ENCODE measurements at regions not wholly inside any gene's neighbourhood (a gene's known extent, or its start where the extent isn't known, plus 50 kb on each side); places are given as distances from the start of the nearest gene placed in this dataset.

DNA sequence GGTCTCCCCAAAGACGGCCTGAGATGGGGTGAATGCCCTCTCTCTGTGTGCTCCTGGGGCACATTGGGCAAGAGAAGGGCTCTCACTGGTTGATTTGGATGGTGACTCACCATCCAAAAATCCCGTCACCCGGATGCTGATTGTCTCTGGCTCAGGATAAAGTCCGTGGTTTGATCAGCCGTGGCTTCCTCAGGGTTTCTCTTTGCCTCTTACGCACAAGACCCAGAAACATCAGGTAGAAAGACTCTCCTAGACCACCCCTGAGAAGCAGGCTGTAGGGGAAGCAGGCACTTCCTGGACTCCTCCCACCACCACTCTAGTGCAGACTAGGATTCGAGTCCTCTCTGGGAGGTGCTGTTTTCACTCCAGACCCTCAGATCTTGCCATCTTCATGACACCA, 176.1 kb upstream of the NCAM1 start:
- DNase-seq (ENCODE audit: low read depth in 2 of 2), result peak; percentile 41 to 42

DNA sequence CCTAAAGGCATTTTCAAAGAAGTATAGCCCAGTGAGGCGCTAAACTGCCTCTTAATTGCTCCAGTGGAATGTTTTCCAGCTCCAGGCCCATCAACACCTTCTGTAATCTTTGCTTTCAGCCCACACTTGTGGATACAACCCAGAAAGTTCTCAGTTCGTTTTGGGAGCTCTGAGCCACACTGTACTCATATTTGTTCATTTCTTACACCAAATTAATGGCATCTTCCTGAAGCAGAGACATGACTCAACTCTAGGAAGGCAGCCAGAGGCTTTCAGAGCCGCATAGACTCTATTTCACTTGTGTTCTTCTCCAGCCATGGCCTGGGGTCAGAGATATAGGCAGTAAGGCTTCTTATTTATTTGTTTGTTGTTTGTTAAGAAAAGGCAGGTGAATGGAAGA, 175.5 kb upstream of the NCAM1 start:
- peak; percentile 54 to 59 for DNase-seq (ENCODE audit: low read depth in 2 of 2)

DNA sequence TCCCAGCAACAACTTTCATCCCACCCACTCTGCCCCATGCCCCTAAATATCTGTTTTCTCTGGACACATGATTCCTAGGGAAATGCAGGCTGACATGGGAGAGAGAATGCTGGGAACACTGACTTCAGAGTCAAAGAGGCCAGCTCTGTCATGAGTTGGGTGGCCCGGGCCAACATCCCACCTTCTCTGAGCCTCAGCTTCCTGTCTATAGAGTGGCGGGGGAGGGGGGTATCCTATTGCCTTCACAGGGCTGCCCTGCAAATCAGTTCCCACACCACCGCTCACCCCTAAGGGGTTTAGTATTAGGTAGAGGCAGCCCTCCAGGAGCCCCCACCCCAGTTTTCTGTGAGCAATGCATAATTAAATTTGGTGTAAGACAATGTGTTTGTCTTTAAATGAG, 175.0 kb upstream of the NCAM1 start:
- no peak for DNase-seq (ENCODE audit: low read depth in 2 of 2)

DNA sequence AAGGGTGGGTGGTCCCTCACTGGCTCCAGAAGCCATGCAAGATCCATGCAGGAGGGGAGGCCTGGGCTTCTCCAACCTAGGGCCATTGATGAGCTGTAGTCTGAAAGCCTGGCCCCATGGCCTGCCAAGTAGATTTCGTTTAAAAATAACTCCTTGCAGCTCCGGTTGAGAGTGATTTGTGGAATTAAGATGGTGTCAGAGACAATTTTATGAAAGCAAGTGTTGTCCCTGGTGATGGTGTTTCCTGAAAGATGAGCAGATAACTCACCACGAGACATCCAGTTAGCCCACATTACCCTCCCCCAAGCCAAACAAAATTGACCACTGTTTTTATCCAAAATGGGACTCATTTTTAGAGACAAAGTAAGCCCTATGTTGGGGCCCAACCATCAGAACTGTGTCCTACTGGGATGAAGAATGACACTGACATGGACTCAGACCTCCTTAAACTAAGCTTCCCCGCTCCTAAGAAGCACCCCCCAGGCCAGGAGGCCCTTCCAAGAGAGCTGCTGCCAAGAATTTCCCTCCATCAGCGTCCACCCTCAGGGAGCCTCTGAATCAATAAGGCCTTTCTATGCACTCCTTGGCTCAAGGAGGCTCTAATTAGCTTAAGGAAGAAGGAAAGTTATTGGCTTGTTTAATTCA, 174.2 kb upstream of the NCAM1 start:
- no peak for DNase-seq (ENCODE audit: low read depth in 2 of 2)

DNA sequence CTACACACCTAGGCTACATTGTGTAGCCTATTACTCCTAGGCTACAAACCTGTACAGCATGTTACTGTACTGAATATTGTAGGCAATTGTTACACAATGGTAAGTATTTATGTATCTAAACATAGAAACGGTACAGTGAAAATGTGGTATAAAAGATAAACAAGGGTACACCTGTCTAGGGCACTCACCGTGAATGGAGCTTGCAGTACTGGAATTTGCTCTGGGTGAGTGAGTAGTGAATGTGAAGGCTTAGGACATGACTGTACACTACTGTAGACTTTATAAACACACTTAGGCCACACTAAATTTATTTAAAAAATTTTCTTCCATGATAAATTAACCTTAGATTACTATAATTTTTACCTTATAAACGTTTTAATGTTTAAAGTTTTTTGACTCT, 171.7 kb upstream of the NCAM1 start:
- no peak for DNase-seq (ENCODE audit: low read depth in 2 of 2)

DNA sequence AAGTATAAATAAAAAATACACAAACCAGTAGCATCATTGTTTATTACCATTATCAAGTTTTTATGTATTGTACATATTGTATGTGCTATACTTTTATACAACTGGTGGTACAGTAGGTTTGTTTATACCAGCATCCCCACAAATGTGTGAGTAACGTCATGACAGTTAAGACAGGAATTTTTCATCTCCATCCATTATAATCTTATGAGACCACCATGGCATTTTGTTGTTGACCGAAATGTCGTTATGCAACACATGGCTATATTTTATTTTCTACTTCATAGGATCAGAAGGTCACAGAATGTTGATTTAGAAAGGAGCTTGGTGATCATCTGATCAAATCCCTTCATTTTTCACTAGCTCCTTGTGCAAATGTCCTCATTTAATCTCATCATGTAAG, 170.9 kb upstream of the NCAM1 start:
- no peak for DNase-seq (ENCODE audit: low read depth in 2 of 2)

DNA sequence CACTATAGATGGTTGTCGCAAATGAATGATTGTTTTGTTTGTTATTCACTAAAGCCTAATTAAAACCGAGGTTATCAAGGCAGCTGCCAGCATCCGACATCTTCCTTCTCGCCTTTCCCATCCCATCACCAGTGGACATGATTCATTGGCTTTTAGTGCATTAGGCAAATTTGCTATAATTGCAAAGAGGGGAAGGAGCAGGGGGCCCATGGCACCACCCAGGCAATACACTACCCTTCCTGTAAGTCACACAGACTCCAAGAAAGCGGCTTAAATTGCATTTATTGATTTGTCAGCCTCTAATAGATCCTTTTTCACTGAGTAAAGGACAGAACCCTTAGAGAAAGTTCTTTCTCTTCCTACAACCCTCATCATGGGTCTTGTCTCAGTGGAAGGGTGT, 169.2 kb upstream of the NCAM1 start:
- no peak for DNase-seq (ENCODE audit: low read depth in 2 of 2)

DNA sequence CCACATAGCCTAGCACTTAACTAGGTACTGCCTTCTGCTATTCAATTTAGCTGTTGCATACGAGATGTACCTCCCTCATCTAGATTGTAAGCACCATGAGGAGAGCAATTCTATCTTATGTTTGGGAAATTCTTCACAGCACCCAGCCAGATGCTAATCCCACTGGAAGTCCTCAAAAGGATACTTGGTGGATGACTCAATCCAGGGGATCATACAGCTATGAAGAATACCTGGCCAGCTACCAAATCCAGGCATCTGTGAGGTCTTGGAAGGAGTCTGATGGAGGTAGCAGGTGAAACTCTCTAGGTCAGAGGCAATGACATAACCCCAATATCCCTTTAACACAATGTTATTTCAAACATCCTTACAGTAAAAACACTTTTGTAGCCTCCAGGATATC, 167.8 kb upstream of the NCAM1 start:
- no peak for DNase-seq (ENCODE audit: low read depth in 2 of 2)

DNA sequence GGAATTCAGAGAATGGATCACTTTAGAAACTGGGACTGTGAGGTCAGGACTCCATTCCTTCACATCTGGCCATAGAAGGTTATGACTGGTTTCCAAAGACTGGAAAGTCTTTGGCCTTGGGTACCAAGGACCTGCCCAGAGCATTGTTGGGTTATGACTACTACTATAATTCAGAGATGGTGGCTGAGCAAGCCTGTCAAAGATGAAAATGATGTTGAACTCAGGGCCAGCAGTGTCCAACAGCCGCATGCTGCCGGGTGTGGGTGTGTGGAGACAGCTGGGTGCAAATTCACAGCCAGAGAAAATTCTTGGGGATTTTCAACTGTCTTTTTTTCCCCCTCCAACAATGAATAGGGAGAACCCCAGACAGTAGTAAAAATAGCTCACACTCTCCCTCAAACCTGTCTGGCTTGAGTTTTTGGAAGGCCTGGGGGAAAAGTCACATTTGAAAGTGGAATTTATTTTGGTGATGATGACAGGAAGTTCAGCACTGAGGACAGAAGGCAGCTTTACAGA, 166.8 kb upstream of the NCAM1 start:
- no peak for DNase-seq (ENCODE audit: low read depth in 2 of 2)

DNA sequence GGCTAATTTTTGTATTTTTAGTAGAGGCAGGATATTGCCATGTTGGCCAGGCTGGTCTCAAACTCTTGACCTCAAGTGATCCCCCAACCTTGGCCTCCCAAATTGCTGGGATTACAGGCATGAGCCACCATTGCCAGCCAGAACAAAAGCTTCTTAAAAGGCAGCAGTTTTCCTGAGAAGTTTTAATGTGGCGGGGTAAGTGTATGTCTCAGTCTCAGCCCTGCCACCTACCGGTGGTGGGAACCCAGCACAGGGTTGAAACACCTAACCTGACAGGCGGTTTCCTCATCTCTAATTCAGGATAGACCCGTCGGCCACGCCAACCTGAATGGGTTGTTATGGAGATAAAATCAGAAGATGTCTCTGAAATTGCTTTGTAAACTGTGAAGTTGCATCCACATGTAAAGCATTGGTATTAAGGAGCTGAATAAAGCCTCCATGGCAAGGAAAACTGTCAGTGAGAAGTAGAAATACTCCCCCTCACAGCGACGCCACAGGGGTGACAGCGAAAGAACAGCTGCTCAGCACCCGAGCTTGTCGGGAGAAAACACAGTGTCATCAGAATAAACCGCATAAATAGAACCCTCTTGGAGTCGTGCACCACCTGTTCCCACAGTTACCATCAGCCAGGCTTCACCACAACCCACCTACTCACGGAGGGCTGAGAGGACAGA, 165.9 kb upstream of the NCAM1 start:
- DNase-seq (ENCODE audit: low read depth in 2 of 2), result no peak

DNA sequence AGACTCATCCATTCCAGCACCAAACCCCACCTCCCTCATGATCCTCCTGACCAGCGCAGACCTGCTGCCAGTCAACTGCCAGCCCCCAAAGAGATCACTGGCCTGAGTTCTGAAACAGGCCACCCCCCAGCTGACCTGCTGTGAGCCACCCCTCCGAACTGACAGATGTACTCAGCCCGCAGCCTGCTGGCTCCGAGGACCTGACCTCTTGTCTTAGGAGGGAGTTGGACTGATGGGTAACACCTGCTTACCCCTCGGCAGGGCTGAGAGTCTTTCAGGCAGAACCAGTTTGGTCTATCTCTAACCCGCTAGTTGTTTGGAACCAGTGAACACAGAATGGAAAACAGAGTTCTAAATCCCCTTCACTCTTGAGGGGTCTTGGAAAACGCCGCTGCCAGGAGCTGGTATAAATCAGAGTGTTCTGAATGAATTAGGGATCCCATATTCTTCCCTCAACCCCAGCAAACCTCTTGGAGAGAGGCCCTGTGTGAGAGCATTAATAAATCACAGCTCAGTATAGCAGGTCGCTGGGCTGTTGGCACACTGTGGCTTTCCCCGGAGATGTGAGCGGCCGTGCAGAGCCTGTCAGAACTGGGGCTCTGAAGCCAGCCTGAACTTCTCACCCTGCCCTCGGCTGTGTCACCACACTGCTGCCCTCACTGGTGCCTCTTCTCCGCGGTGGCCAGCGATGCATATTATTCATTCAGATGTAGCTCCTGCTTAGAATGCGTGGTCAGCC, 165.1 kb upstream of the NCAM1 start:
- no peak for DNase-seq (ENCODE audit: low read depth in 2 of 2)

DNA sequence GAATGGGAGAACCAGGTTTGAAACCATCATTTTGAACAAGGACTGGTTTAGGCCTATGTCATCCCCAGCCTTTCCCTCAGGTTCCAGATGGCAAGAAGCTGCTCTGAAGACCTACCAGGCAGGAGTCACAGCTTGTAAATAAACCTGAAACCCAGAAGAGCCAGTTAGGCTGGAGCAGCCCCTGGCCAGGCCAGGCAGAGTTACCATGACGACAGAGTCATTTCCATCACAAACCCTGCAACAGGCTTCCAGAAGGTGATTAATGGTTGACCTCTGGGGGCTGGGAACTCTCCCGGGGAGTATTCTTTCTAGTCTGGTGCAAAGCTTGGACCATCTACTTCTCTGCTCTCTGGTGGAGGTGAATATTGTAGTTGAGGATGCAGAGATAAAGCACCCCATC, 164.1 kb upstream of the NCAM1 start:
- no peak for DNase-seq (ENCODE audit: low read depth in 2 of 2)

DNA sequence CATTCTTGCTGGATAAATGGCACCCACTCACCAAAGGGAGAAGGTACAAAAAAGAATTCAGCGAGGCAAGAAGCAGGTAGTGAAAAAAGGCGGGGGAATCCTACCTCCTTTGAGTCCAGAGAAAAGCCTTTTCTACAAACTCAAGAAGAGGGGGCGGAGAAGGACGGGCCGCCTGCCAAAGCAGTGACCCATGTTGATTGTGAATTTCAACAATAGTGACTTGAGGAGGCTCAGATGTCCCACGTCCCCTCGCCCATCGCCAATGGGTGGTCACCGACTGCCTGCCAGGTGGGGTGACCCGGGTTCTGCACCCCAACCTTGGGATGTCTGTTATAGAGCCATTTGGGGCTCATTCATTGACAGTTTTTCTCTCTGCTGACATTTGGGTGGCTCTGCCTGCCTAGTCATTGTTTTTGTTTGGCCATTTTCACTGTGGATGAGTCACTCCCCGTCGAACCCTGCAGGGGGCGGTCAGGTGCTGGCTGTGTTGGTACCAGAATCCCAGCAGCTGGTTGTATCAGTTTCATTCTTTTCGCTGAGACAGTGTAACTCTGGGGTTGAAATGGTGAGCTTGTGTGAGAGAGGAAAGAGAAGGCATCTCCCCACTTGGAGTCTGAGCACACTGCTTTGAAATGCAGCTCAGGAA, 163.4 kb upstream of the NCAM1 start:
- no peak for DNase-seq (ENCODE audit: low read depth in 2 of 2)

DNA sequence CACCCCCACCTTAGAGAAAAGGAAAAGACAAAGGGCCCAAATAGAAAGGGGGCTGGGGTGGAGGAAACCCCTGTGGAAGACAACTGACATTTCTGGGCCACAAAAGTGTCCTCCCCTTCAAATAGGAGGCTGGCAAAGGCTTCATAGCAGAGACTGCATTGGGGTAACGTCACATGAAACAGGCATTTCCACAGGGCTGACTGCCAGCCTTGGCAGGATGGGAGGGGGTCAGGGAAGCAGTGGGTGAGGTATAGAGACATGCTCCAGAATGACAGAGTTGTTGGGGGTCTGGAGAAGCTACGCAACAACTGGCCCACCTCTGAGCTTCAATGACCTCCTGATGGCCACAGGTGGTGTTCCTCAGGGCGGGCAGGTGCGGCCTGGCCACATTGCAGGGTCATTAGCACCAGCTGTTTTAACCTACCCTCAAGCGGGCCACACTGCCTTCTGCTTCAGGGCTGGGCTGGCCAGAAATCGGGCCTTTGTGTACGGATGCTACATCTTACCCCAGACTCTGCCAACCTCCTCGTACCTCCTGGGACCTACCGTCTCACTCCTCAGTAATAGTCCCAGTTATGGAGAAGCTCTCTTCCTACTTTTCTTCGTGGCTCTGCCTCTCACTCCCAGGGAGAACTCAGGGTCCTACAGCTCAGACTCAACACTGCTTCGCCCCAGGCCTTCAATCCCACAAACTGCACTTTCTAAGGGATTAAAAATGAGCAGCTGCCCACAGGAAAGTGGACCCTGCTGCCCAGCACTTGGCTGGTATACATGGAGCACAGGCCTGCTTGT, 160.0 kb upstream of the NCAM1 start:
- DNase-seq (ENCODE audit: low read depth in 2 of 2), result no peak

DNA sequence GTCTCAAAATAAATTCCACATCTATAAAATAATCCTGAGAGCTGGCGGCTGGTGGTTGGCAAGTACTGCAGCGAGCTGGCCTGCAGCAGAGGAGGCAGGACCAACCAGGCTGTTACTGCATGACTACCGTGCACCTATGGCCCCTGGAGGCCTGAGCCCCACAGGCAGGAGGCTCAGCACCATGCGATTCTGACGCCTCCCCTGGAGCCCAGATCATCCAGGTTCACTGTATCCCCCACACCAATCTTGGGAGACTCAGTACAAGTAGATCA, 159.5 kb upstream of the NCAM1 start:
- no peak for DNase-seq (ENCODE audit: low read depth in 2 of 2)

DNA sequence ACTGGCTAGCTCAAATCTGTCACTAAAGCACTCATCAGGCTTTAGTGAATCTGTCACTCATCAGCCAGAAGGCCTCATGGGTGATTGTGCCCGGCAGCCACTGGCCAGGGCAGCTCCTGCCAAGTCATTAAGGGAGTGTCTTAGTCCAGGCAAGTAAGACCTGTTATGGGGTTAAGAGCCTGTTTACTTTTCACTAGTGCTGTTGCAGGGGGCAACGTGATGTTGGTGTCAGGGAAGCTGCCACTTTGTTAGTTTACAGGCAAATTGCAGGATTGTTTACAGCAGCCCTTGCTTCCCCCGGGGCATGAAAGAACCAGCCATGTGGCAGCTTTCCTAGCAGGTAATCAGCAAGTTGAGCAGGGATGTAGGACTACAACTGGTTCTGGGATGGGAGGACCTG, 155.6 kb upstream of the NCAM1 start:
- no peak for DNase-seq (ENCODE audit: low read depth in 2 of 2)

DNA sequence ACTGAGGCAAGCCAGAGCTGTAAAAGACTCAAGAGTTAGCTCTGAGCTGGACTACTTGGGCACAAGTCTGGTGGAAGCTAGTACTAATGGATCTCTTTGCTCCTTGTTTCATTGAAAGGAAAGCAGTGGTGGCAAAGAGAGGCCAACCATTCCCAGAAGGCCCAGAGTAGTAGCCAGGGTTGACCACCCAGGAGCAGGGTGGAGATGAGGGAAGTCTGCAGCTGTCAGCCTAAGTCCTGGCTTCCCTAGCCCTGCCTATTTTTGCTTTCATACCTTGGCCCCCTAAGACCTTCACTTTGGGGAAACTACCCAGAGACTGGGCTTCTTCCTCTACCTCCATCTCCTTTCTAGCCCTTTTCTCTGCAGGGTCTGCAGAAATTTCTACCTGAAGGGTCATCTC, 155.0 kb upstream of the NCAM1 start:
- DNase-seq (ENCODE audit: low read depth in 2 of 2), result no peak

DNA sequence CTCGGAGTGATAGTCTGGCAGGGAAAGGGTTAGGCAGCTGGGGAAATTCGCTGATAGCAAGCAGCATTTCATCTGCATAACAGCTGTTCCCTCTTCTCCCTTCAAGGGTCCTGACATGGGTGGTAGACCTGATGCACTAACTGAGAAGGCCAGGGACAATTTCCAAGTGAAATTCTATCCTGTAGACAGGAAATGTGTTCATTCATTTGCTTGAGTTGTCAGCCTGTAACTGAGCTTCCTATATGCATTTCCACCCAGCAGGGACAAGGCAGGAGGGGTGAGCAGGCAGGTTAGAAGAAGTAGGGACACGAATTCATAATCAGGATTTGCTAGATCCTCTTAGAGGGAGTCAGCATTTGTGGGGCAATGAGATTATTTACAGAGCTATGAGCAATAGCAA, 154.3 kb upstream of the NCAM1 start:
- DNase-seq (ENCODE audit: low read depth in 2 of 2), result no peak

DNA sequence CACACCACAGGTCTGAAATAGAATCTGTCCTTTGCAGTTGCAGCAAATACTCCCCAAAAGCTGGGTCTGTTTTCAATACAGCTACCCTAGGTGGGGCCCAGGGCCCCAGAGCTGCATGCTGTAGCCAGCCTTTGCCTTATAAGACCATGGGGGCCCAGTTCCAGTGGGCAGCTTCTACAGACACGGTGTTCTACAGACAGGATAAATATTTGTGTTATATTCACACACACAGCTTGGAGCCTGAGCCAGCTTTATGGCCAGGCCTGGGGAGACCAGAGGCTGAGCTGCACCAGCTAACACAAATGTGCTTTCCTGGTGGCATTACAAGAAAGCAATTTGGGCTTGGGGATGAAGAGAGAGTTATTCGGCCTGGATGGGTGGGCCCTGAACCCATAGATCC, 151.8 kb upstream of the NCAM1 start:
- no peak for DNase-seq (ENCODE audit: low read depth in 2 of 2)

DNA sequence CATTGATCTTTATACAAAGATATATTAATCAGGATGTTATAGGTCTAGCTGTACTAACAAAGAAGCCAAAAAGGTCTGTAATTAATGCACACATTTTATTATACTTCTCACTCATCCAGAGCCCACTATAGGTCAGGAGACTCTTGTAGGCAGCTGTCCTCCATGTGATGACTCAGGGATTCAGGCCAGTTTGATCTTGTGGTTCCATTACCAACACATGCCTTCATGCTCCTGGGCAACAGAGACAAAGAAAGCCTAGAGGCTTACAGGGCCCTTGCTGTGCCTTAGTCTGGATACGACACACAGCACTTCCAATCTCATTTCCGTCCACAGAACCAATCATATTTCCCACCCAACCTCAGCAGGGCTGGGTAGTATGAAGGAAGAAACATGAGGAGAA, 150.3 kb upstream of the NCAM1 start:
- no peak for DNase-seq (ENCODE audit: low read depth in 2 of 2)

DNA sequence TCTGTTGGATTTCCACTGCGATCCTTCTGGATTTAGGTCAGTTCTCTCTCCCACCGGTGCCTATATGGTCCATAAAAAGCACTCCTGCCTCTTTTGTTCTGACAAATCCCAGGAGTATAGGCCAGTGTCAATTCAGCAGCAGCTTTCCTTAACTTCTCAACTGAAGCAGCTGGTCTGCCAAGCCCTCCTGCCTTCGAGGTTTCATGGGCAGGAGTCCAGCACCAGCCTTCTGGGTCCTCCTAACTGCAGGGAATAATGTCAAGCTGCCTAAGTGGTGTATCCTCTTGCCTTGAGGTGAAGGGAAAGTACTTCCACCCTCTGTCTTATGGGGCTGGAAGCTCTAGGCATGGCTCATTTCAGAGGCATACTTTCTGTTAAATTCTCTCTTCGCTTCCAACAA, 149.4 kb upstream of the NCAM1 start:
- no peak for DNase-seq (ENCODE audit: low read depth in 2 of 2)

DNA sequence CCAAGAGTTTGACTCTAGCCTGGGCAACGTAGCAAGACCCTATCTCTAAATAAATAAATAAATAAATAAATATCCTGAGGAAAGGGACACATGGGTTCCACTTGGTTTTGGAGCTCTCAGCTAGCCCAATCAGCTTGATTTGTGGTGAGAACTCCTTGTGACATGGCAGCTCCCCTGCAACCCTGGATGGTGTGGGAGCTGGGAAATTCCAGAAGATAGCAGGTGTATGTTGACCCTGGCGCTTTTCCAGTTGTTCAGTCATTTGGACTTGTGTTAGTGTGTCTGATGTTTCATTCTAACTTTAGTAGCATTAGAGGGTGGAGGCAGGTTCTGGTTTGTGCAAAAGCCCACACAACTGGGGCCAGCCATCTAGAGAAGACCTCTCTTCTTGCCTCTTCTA, 148.5 kb upstream of the NCAM1 start:
- no peak for DNase-seq (ENCODE audit: low read depth in 2 of 2)
